ENCODE measurements at regions not wholly inside any gene's neighbourhood (a gene's known extent, or its start where the extent isn't known, plus 50 kb on each side); places are given as distances from the start of the nearest gene placed in this dataset.

- WGBS, 2 donors = 57 to 76% methylated on average over 5 to 9 of the region's 9 CpGs
- intact Hi-C loops (cut with DNase I) = no loop called here
- no peak for TF ChIP-seq POLR2A (IDR thresholded peaks at IDR 0.05)
- TF ChIP-seq, protein P1, sequence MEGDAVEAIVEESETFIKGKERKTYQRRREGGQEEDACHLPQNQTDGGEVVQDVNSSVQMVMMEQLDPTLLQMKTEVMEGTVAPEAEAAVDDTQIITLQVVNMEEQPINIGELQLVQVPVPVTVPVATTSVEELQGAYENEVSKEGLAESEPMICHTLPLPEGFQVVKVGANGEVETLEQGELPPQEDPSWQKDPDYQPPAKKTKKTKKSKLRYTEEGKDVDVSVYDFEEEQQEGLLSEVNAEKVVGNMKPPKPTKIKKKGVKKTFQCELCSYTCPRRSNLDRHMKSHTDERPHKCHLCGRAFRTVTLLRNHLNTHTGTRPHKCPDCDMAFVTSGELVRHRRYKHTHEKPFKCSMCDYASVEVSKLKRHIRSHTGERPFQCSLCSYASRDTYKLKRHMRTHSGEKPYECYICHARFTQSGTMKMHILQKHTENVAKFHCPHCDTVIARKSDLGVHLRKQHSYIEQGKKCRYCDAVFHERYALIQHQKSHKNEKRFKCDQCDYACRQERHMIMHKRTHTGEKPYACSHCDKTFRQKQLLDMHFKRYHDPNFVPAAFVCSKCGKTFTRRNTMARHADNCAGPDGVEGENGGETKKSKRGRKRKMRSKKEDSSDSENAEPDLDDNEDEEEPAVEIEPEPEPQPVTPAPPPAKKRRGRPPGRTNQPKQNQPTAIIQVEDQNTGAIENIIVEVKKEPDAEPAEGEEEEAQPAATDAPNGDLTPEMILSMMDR (IDR thresholded peaks at IDR 0.05) = no peak
These were observed 49.9 kb upstream of the MAFB start for GRCh38 chr20:40738976-40739375.

GRCh38 chr20:40739841-40740240 is 50.8 kb upstream of the MAFB start:
- H3K27ac ChIP-seq = no peak overlapping the region
- intact Hi-C loops (cut with DNase I) = loop anchor here (10.0 kb wide), 1 partner anchor 205 kb away; no protein-coding TSS in a partner anchor
- no peaks in the 10 kb centered on the region for H3K4me1 ChIP-seq
- H3K27me3 ChIP-seq = peaks cover 0 to 40% (median 0%) of the 10 kb centered on the region in 4 donors
- DNase-seq = no peak
- TF ChIP-seq, protein P1 (IDR thresholded peaks at IDR 0.05) = no peak
- TF ChIP-seq POLR2A (IDR thresholded peaks at IDR 0.05) = no peak
- no peaks in the 10 kb centered on the region for H3K9me3 ChIP-seq
- no peak overlapping the region for H3K4me3 ChIP-seq
- no CpG with 5 or more reads among the region's 1 CpG for WGBS, 2 donors
- H3K36me3 ChIP-seq = no peaks in the 10 kb centered on the region

More at GRCh38 chr20:40738976-40739375, 49.9 kb upstream of the MAFB start:
- Histone ChIP-seq H3K9me3 (no peaks in the 10 kb centered on the region), H3K36me3 (no peaks in the 10 kb centered on the region), H3K27me3 (peaks cover 0 to 42% (median 0%) of the 10 kb centered on the region in 4 donors), H3K4me3 (no peak overlapping the region), H3K27ac (no peak overlapping the region), H3K4me1 (no peaks in the 10 kb centered on the region)
- DNase-seq = no peak

DNA sequence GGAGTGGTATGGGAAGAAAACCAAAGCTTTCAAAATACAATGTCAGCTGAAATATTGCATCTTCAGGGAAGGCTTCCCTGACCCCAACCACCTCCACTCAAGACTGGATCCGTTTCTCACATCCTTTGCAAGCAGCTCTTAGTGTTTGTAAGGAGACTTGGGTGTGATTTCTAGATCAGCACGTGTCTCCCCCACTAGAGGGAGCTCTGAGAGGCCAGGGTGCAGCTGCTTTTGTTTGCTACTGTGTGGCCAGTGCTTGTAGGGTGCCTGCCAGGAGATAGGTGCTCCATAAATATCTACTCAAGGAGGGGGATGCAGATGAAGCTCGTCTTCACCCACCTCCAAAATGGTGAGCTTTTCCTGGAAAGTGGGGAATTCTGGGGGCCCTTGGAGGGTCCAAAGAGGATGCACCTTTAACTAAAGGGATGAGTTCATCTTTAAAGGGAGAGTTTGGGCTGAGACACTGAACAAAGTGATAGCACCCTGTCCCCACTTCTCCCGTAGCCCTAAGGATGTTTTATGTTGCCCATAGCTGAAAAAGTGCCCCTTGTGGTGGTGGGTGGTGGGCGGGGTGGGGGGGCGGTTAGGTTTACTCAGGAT is 52.6 kb upstream of the MAFB start:
- peaks cover 0 to 29% (median 0%) of the 10 kb centered on the region in 4 donors for H3K27me3 ChIP-seq
- intact Hi-C loops (cut with DNase I) = loop anchor here (10.0 kb wide), 1 partner anchor 203 kb away; no protein-coding TSS in a partner anchor
- TF ChIP-seq POLR2A (IDR thresholded peaks at IDR 0.05) = no peak
- TF ChIP-seq, protein P1 (IDR thresholded peaks at IDR 0.05) = peak in 5 of 6 experiments; percentile 42 to 66 (median 50)
- 7 to 16% methylated on average over 2 to 3 of the region's 6 CpGs for WGBS, 2 donors
- no peak overlapping the region for H3K4me3 ChIP-seq
- H3K9me3 ChIP-seq = no peaks in the 10 kb centered on the region
- H3K4me1 ChIP-seq = no peaks in the 10 kb centered on the region
- H3K27ac ChIP-seq = no peak overlapping the region
- no peak for DNase-seq
- no peaks in the 10 kb centered on the region for H3K36me3 ChIP-seq

DNA sequence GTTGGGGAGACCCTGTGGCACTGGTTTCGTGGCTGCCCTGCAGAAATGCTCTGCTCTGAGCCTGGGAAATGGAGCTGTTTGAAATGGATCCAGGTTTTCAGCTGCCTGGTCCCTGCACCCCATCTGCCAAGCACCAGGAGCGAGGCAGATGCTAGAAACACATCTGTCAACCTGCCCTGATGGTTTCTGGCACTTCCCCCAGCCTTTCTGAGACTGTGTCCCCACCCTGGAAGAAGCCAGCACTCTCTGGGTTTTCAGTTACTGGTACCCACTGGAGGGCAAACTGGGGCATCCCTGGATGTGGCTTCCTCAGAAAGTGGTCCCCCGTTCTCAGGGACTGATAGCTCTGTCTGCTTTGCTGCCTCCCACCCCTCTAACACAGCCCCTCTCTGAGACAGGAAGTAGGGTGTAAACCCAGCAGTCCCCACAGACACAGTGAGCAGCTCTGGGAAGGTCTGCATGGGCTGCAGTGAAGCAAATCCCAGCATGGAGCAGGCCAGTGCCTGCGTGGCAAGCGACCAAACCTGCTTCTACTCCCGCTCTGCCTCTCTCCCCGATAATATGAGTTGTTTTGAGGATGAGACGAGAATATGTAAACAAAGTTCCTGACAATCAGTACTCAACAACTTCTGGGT is 54.2 kb upstream of the MAFB start:
- no peak overlapping the region for H3K27ac ChIP-seq
- no peak overlapping the region for H3K4me3 ChIP-seq
- H3K27me3 ChIP-seq = peaks cover 0 to 23% (median 0%) of the 10 kb centered on the region in 4 donors
- intact Hi-C loops (cut with DNase I) = loop anchor here (10.0 kb wide), 1 partner anchor 202 kb away; no protein-coding TSS in a partner anchor
- no peak for DNase-seq
- H3K4me1 ChIP-seq = no peaks in the 10 kb centered on the region
- 45 to 48% methylated on average over 2 of the region's 8 CpGs for WGBS, 2 donors
- TF ChIP-seq, protein P1 (IDR thresholded peaks at IDR 0.05) = no peak
- TF ChIP-seq POLR2A (IDR thresholded peaks at IDR 0.05) = no peak
- H3K9me3 ChIP-seq = no peaks in the 10 kb centered on the region
- H3K36me3 ChIP-seq = no peaks in the 10 kb centered on the region
